Peyer's patch (tissue), 4 donors: ENCODE measurements at regions not wholly inside any gene's neighbourhood (a gene's known extent, or its start where the extent isn't known, plus 50 kb on each side); places are given as distances from the start of the nearest gene placed in this dataset.

Source experiments
- DNase-seq, 3 donors: peaks; one replicate each; pipeline ENCODE4 v3.0.0-alpha.2; 2017 to 2019
- H3K27ac ChIP-seq, 4 donors: fragments of 200-600 bp; sonication (generic); one replicate each; pipeline ENCODE4 v1.5.1; 2016 to 2019
- H3K27me3 ChIP-seq, 2 donors: fragments of 200-600 bp; sonication (generic); one replicate each; pipeline ENCODE4 v1.5.1; 2019
- H3K36me3 ChIP-seq, 3 donors: fragments of 200-600 bp; sonication (generic); one replicate each; pipeline ENCODE4 v1.5.1; 2016 to 2019
- H3K4me1 ChIP-seq, 4 donors: fragments of 200-600 bp; sonication (generic); one replicate each; pipeline ENCODE4 v1.5.1; 2016 to 2019
- H3K4me3 ChIP-seq, 4 donors: fragments of 200-600 bp; sonication (generic); 1 replicate in 3 of 4; 2 replicates in 1 of 4; pipeline ENCODE4 v1.5.1; 2016 to 2019; ENCODE audit warnings: mild to moderate bottlenecking in 1 of 4
- H3K9me3 ChIP-seq, 4 donors: fragments of 200-600 bp; sonication (generic); one replicate each; pipeline ENCODE4 v1.5.1; 2016 to 2019; ENCODE audit warnings: mild to moderate bottlenecking in 1 of 4
- POLR2A ChIP-seq, 2 donors: fragments of 450-650 bp; IDR thresholded peaks; one replicate each; pipeline ENCODE4 v1.5.1; 2017; ENCODE audit warnings: antibody characterized with exemption in 2 of 2, mild to moderate bottlenecking in 2 of 2, moderate library complexity in 2 of 2
- TF ChIP-seq, protein P1 (sequence below), 6 experiments: fragments of 450-650 bp in 4 of 6; fragments of 200-600 bp in 2 of 6; sonication (generic) in 1 of 6; IDR thresholded peaks; one replicate each; pipeline ENCODE4 v1.5.1; 2017 to 2019; ENCODE audit warnings: antibody characterized with exemption in 6 of 6, mild to moderate bottlenecking in 3 of 6, moderate library complexity in 1 of 6

DNA sequence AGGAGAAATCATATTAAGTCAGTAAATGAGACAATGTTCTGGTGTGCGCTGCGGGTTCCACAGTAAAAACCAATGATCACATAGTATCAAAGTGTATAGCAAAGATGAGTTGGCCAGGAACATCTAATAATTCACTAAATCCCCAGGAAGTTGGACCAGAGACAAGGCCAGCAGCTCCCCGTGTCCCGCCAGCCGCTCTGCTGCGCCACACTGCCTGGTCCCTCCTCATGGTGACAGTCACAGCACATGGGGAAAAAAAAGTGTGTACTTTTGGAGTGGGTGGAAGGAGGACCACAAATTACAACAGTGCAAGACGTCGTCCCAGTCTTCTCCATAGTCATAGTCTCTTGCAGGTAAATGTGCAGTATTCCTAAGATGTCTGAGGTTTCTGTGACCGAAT lies 239.0 kb upstream of the RNF32 start:
- TF ChIP-seq POLR2A (IDR thresholded peaks at IDR 0.05), result no peak
- TF ChIP-seq, protein P1, sequence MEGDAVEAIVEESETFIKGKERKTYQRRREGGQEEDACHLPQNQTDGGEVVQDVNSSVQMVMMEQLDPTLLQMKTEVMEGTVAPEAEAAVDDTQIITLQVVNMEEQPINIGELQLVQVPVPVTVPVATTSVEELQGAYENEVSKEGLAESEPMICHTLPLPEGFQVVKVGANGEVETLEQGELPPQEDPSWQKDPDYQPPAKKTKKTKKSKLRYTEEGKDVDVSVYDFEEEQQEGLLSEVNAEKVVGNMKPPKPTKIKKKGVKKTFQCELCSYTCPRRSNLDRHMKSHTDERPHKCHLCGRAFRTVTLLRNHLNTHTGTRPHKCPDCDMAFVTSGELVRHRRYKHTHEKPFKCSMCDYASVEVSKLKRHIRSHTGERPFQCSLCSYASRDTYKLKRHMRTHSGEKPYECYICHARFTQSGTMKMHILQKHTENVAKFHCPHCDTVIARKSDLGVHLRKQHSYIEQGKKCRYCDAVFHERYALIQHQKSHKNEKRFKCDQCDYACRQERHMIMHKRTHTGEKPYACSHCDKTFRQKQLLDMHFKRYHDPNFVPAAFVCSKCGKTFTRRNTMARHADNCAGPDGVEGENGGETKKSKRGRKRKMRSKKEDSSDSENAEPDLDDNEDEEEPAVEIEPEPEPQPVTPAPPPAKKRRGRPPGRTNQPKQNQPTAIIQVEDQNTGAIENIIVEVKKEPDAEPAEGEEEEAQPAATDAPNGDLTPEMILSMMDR (IDR thresholded peaks at IDR 0.05), result no peak
- DNase-seq, result no peak
- Histone ChIP-seq H3K4me3 (no peak overlapping the region), H3K9me3 (no peaks in the 10 kb centered on the region), H3K4me1 (no peaks in the 10 kb centered on the region), H3K27me3 (no peaks in the 10 kb centered on the region), H3K36me3 (no peaks in the 10 kb centered on the region), H3K27ac (no peak overlapping the region)

DNA sequence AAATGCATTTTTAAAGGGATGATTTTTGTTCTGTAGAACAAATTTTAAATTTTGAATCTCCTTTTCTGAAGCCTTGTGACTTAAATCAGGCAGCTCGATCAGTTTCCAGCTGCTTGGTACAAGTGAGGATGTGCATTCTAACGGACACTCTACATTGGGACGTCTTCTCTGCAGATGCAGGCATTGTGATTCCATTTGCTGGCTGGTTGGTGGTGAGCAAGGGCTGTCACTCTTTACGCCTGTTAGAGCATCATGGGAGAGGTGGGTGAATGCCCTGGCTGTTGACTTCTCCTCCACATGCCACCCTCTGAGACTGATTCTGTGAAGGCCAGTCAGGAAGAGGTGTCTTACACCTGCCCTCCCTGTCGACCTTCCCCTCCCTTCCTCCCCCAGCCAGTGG lies 240.5 kb upstream of the RNF32 start:
- H3K27me3 ChIP-seq, result no peaks in the 10 kb centered on the region
- no peak for DNase-seq
- H3K36me3 ChIP-seq, result no peaks in the 10 kb centered on the region
- H3K9me3 ChIP-seq, result no peaks in the 10 kb centered on the region
- no peak overlapping the region for H3K27ac ChIP-seq
- TF ChIP-seq, protein P1 (IDR thresholded peaks at IDR 0.05), result no peak
- TF ChIP-seq POLR2A (IDR thresholded peaks at IDR 0.05), result no peak
- no peak overlapping the region for H3K4me3 ChIP-seq
- no peaks in the 10 kb centered on the region for H3K4me1 ChIP-seq

DNA sequence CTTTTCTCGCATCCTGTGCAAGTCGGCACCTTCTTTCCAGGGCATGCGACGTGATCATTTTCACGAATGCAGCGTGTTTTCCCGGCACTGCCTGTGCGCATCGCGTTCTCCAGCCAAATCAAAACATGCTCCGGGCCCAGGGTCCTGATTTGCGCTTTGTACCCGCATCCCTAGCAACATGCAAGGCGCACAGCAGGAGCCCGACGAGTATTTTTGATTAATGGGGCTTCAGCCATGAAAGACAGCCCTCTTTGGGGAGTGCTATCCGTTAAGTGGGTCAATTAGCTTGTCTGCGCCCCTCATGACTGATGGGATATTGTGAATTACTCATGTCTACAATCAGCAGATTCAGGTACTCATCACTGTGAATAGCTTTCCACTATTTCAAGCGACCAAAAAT lies 243.3 kb upstream of the RNF32 start:
- Histone ChIP-seq H3K27ac (no peak overlapping the region), H3K36me3 (no peaks in the 10 kb centered on the region), H3K27me3 (no peaks in the 10 kb centered on the region), H3K9me3 (peaks cover 0 to 2% (median 0%) of the 10 kb centered on the region in 4 donors), H3K4me1 (no peaks in the 10 kb centered on the region), H3K4me3 (no peak overlapping the region)
- TF ChIP-seq POLR2A (IDR thresholded peaks at IDR 0.05), result no peak
- TF ChIP-seq, protein P1 (IDR thresholded peaks at IDR 0.05), result no peak
- DNase-seq, result no peak

DNA sequence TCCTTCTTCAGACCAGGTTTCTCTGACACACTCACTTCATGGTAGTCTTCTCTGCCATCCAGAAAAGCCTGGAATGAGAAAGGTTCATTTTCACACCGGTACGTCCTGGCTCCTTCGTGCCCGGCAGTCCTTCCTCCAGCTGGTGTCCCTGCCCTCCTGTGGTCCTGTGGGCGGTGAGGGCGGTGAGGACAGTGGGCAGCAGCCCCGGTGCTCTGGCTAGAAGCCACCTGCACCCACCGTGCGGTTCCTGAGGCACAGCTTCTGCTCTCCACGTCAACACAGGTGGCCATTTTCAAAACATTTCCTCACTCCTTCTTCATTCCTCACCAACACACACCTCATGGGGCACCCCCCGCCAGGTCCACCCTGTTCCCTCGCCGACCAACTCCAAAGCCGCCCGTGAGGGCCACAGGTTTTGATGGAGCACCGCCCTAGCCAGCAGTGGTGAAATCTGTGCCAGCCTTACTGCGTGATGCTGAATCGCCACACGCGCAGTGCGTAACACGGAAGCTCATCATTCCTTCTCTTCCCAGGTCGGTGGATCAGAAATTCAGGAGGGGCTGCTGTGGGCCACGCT lies 251.4 kb upstream of the RNF32 start:
- H3K4me1 ChIP-seq, result no peaks in the 10 kb centered on the region
- H3K36me3 ChIP-seq, result no peaks in the 10 kb centered on the region
- no peak overlapping the region for H3K4me3 ChIP-seq
- no peaks in the 10 kb centered on the region for H3K27me3 ChIP-seq
- TF ChIP-seq, protein P1 (IDR thresholded peaks at IDR 0.05), result no peak
- TF ChIP-seq POLR2A (IDR thresholded peaks at IDR 0.05), result no peak
- DNase-seq, result no peak
- H3K9me3 ChIP-seq, result peaks cover 0 to 4% (median 0%) of the 10 kb centered on the region in 4 donors
- no peak overlapping the region for H3K27ac ChIP-seq

DNA sequence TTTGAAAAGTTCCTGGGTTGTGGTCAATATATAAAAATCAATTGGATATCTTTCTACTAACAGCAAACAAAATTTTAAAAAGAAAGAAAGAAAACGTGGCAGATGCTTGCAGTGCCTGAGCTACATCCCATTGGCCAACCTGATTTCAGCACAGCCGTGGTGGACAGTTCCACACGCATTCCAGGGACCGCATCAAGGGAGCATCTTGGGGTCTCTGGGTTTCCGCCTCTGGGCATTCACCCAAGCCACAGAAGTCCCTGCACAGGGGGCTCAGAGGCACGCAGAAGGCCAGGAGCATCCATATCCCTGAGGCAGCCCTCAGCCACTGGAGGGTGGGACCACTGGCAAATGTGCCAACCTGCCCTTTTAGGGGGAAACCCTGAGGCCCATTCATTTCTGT lies 254.5 kb upstream of the RNF32 start:
- TF ChIP-seq POLR2A (IDR thresholded peaks at IDR 0.05), result no peak
- TF ChIP-seq, protein P1 (IDR thresholded peaks at IDR 0.05), result no peak
- Histone ChIP-seq H3K36me3 (no peaks in the 10 kb centered on the region), H3K4me3 (no peak overlapping the region), H3K9me3 (no peaks in the 10 kb centered on the region), H3K4me1 (no peaks in the 10 kb centered on the region), H3K27me3 (no peaks in the 10 kb centered on the region), H3K27ac (no peak overlapping the region)
- DNase-seq, result no peak

DNA sequence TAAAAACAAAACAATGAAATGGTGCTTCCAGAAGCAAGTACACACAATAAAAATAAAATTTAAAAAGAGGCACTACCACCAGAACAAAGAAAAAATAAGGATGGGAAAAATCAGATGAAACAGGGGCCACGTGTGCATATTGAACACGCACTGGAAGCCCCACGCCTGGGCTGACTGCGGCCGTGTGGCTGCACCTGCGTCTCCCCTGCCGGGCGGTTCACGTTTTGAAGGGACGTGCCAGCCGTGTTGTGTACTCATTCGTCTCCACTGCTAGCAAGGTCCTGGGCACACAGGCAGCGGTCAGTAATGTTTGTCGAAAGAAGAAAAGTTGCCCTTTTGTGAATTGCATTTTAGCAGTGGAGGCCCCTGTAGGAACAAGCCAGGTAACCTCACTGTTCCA lies 255.9 kb upstream of the RNF32 start:
- DNase-seq, result no peak
- H3K27me3 ChIP-seq, result no peaks in the 10 kb centered on the region
- no peaks in the 10 kb centered on the region for H3K9me3 ChIP-seq
- H3K36me3 ChIP-seq, result no peaks in the 10 kb centered on the region
- H3K4me1 ChIP-seq, result no peaks in the 10 kb centered on the region
- no peak overlapping the region for H3K4me3 ChIP-seq
- TF ChIP-seq, protein P1 (IDR thresholded peaks at IDR 0.05), result no peak
- TF ChIP-seq POLR2A (IDR thresholded peaks at IDR 0.05), result no peak
- no peak overlapping the region for H3K27ac ChIP-seq
